T-cell (primary cell): ENCODE measurements at regions not wholly inside any gene's neighbourhood (a gene's known extent, or its start where the extent isn't known, plus 50 kb on each side); places are given as distances from the start of the nearest gene placed in this dataset.

ENCODE experiments used
- ATAC-seq, 4 experiments: fragments of 200-7000 bp in 3 of 4; fragments of 150-1000 bp in 1 of 4; cut with Tn5 transposase; replicated peaks in 1 of 4; 1 replicate in 3 of 4; 2 replicates in 1 of 4; pipeline ENCODE4 v1.10.0; 2021; ENCODE audit warnings: moderate library complexity in 3 of 4, mild to moderate bottlenecking in 2 of 4, moderate number of reproducible peaks in 1 of 4
- CTCF ChIA-PET, 2 donors: fragments of 300-600 bp; sonication (Branson Sonifier 250); formaldehyde crosslinking; loops; one replicate each; lab custom pipeline; 2022; ENCODE audit warnings: antibody characterized with exemption in 2 of 2; lab: Charles Lee
- POLR2A ChIA-PET, 2 donors: fragments of 300-600 bp; sonication (Branson Sonifier 250); formaldehyde crosslinking; loops; one replicate each; lab custom pipeline; 2022; ENCODE audit warnings: antibody characterized with exemption in 2 of 2; lab: Charles Lee
- DNase-seq, 35 experiments: peaks; one replicate each; pipeline versions ENCODE4 v3.0.0 to v3.0.0-alpha.2; 2013 to 2023
- H3K27ac ChIP-seq: one replicate; pipeline ENCODE4 v1.5.1; 2013; ENCODE audit warnings: low read length
- H3K27me3 ChIP-seq, 2 experiments: replicated peaks in 1 of 2; 1 replicate in 1 of 2; 2 replicates in 1 of 2; pipeline versions ENCODE4 v1.6.1 to v1.7.0; 2013; ENCODE audit warnings: low read length in 1 of 2, mixed read lengths in 1 of 2; ENCODE audit not compliant: control insufficient read depth in 2 of 2, insufficient read depth in 2 of 2; ENCODE audit errors: extremely low read depth in 1 of 2
- H3K36me3 ChIP-seq, 2 donors: 1 replicate in 1 of 2; 2 replicates in 1 of 2; pipeline versions ENCODE4 v1.6.1 to v1.7.0; 2013; ENCODE audit warnings: low read length in 1 of 2; ENCODE audit not compliant: control insufficient read depth in 2 of 2, insufficient read depth in 1 of 2; ENCODE audit errors: extremely low read depth in 1 of 2
- H3K4me1 ChIP-seq, 2 experiments: 1 replicate in 1 of 2; 2 replicates in 1 of 2; pipeline versions ENCODE4 v1.6.1 to v1.7.0; 2013; ENCODE audit warnings: low read length in 2 of 2, mixed read lengths in 1 of 2; ENCODE audit not compliant: insufficient read depth in 2 of 2, control insufficient read depth in 1 of 2; ENCODE audit errors: extremely low read depth in 1 of 2
- H3K4me3 ChIP-seq, 2 donors: 1 replicate in 1 of 2; 2 replicates in 1 of 2; pipeline versions ENCODE4 v1.5.1 to v1.7.0; 2013; ENCODE audit warnings: mild to moderate bottlenecking in 2 of 2, low read length in 1 of 2, moderate library complexity in 1 of 2; ENCODE audit not compliant: control insufficient read depth in 1 of 2; ENCODE audit errors: extremely low read depth in 1 of 2
- H3K9me3 ChIP-seq: 2 replicates; pipeline ENCODE4 v1.7.0; 2013
- H3K27ac Mint-ChIP-seq, 2 donors: one replicate each; pipeline ENCODE4 v1.8.0; 2020 to 2021; ENCODE audit warnings: mild to moderate bottlenecking in 2 of 2, mixed read lengths in 2 of 2
- H3K27me3 Mint-ChIP-seq, 2 donors: one replicate each; pipeline ENCODE4 v1.8.0; 2021 to 2022; ENCODE audit warnings: mixed read lengths in 2 of 2
- H3K36me3 Mint-ChIP-seq: one replicate; pipeline ENCODE4 v1.8.0; 2021; ENCODE audit warnings: mixed read lengths
- H3K4me1 Mint-ChIP-seq, 3 donors: one replicate each; pipeline ENCODE4 v1.8.0; 2020 to 2022; ENCODE audit warnings: mixed read lengths in 3 of 3, mild to moderate bottlenecking in 1 of 3
- H3K4me3 Mint-ChIP-seq, 3 donors: one replicate each; pipeline ENCODE4 v1.8.0; 2020 to 2022; ENCODE audit warnings: mild to moderate bottlenecking in 3 of 3, mixed read lengths in 3 of 3, moderate library complexity in 3 of 3
- H3K9me3 Mint-ChIP-seq, 3 donors: one replicate each; pipeline ENCODE4 v1.8.0; 2020 to 2022; ENCODE audit warnings: mixed read lengths in 3 of 3
- WGBS: methylation state at CpG from one replicate; pipeline ENCODE4 v1.1.5; 2013; ENCODE audit warnings: missing lambda C conversion rate; ENCODE audit not compliant: insufficient coverage; 5-methylcytosine and 5-hydroxymethylcytosine counted together

- Histone ChIP-seq H3K27me3 (peaks cover 0 to 3% of the 10 kb centered on the region in 2 experiments), H3K36me3 (no peaks in the 10 kb centered on the region), H3K9me3 (no peaks in the 10 kb centered on the region), H3K27ac (no peak overlapping the region), H3K4me1 (no peaks in the 10 kb centered on the region), H3K4me3 (no peak overlapping the region)
- H3K9me3 Mint-ChIP-seq = peaks cover 0 to 4% (median 0%) of the 10 kb centered on the region in 3 donors
- no peaks in the 10 kb centered on the region for H3K4me1 Mint-ChIP-seq
- no peak for DNase-seq
- POLR2A ChIA-PET = no interaction called here
- no peaks in the 10 kb centered on the region for H3K36me3 Mint-ChIP-seq
- CTCF ChIA-PET = no interaction called here
- no peak overlapping the region for H3K4me3 Mint-ChIP-seq
- no peak overlapping the region for H3K27ac Mint-ChIP-seq
- peaks cover 0 to 2% of the 10 kb centered on the region in 2 donors for H3K27me3 Mint-ChIP-seq
- no peak for ATAC-seq
- WGBS = 100% methylated on average over 3 of the region's 4 CpGs
Observed at GRCh38 chr1:57725318-57725717, 301.5 kb upstream of the DAB1 start.

DNA sequence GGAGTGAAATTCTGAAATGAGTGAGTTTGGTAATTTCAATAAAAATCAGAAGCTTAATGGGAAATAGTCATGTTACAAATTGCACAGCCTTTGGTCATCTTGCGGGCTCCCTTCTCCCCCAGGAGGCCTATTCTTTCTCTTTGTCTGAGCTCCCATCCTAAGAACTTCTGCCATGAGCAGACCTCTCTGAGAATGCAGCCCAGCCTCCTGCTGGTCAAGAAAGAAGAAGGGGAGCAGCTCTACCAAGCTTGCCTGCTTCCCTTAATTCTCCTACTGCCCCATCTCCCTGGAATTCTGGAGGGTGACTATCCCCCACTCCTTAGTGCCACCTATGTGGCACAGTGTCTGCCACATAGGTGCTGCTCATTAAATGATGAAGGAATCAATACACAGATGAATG is 300.7 kb upstream of the DAB1 start:
- Histone ChIP-seq H3K9me3 (no peaks in the 10 kb centered on the region), H3K36me3 (no peaks in the 10 kb centered on the region), H3K4me3 (no peak overlapping the region), H3K27ac (no peak overlapping the region), H3K27me3 (peaks cover 0 to 3% of the 10 kb centered on the region in 2 experiments), H3K4me1 (no peaks in the 10 kb centered on the region)
- DNase-seq (no peak), ATAC-seq (no peak)
- CTCF ChIA-PET = no interaction called here
- Mint-ChIP-seq H3K9me3 (peaks cover 0 to 4% (median 0%) of the 10 kb centered on the region in 3 donors), H3K4me3 (no peak overlapping the region), H3K36me3 (no peaks in the 10 kb centered on the region), H3K4me1 (no peaks in the 10 kb centered on the region), H3K27me3 (no peaks in the 10 kb centered on the region), H3K27ac (no peak overlapping the region)
- POLR2A ChIA-PET = no interaction called here
- no CpG with 5 or more reads among the region's 1 CpG for WGBS

DNA sequence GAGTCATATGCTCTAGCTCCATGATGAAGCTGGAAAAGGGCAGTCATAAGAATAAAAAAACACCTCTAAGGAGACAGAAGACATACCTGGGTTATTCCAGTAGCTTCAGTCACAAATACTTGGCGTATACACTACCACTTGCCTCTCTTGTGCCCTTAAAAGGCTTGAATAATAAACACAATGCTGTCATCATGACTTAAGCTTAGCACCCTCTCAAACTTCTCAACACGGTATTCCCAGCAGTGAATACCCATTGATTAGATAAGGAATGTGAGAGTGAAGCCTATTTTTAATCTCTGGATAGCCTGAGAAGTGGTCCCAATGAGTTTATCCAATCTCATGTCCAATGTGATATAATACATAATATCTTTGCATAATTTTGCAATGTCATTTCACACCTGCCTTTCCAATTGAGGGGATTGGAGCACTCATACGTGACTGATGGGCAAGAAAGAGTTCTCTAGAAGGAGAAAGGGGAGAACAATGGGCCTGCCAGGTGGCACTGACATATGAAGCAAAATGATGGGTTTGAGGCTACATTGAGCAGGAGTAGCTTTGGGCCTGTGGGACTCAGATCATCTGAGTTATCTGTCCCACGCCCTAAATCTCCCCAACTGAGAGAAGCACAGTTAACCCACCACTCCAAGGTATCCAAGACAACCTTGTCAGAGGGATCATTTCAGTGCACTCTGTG is 298.6 kb upstream of the DAB1 start:
- Mint-ChIP-seq H3K27ac (no peak overlapping the region), H3K36me3 (no peaks in the 10 kb centered on the region), H3K4me3 (no peak overlapping the region), H3K9me3 (peaks cover 0 to 4% (median 0%) of the 10 kb centered on the region in 3 donors), H3K4me1 (no peaks in the 10 kb centered on the region), H3K27me3 (no peaks in the 10 kb centered on the region)
- no peak overlapping the region for H3K4me3 ChIP-seq
- no peak overlapping the region for H3K27ac ChIP-seq
- ChIA-PET CTCF (no interaction called here), POLR2A (no interaction called here)
- H3K4me1 ChIP-seq = no peaks in the 10 kb centered on the region
- no peak for DNase-seq
- no peaks in the 10 kb centered on the region for H3K27me3 ChIP-seq
- WGBS = no CpG with 5 or more reads among the region's 4 CpGs
- no peak for ATAC-seq
- H3K36me3 ChIP-seq = no peaks in the 10 kb centered on the region
- no peaks in the 10 kb centered on the region for H3K9me3 ChIP-seq

DNA sequence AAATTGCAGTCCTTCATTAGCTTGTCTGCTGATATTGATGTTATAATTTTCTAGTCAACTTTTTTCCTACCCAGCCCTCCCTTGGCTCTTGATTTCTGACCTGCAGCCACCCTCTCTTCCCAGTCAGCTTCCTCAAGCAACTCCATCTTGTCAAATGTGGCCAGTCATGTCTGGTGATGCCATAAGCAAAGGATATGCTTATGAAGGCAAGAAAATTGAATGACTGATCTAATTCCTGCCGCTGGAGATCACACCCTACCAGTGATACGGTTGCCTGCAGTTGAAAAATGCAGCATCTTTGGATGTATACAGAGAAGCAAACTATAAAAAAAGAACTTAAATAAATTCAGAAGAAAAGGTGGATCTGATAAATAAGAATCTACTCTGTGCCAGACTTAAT is 297.1 kb upstream of the DAB1 start:
- POLR2A ChIA-PET = no interaction called here
- H3K9me3 ChIP-seq = no peaks in the 10 kb centered on the region
- no peak overlapping the region for H3K4me3 ChIP-seq
- ATAC-seq = no peak
- no peak overlapping the region for H3K27ac ChIP-seq
- H3K27ac Mint-ChIP-seq = no peak overlapping the region
- H3K4me1 Mint-ChIP-seq = no peaks in the 10 kb centered on the region
- DNase-seq = no peak
- no peak overlapping the region for H3K4me3 Mint-ChIP-seq
- H3K9me3 Mint-ChIP-seq = peaks cover 0 to 8% (median 0%) of the 10 kb centered on the region in 3 donors
- CTCF ChIA-PET = no interaction called here
- no peaks in the 10 kb centered on the region for H3K36me3 Mint-ChIP-seq
- H3K36me3 ChIP-seq = no peaks in the 10 kb centered on the region
- no peaks in the 10 kb centered on the region for H3K27me3 ChIP-seq
- H3K4me1 ChIP-seq = no peaks in the 10 kb centered on the region
- H3K27me3 Mint-ChIP-seq = peaks cover 0 to 4% of the 10 kb centered on the region in 2 donors
- 100% methylated on average over 1 of the region's 2 CpGs for WGBS

DNA sequence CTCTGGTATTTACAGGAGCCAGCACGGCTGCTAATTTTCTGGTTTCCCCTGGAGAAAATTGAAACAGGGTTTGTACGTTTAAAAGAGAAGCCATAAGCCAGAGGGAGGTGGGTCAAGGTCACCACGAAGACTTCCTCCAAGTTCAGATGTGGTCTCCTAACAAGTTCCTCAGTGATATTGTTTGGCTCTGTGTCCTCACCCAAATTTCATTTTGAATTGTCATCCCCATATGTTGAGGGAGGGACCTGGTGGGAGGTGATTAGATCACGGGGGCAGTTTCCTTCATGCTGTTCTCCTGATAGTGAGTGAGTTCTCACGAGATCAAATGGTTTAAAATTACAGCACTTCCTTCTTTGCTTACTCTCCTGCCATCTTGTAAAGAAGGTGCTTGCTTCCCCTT is 295.4 kb upstream of the DAB1 start:
- Mint-ChIP-seq H3K27ac (no peak overlapping the region), H3K4me3 (no peak overlapping the region), H3K36me3 (no peaks in the 10 kb centered on the region), H3K9me3 (peaks cover 0 to 14% (median 0%) of the 10 kb centered on the region in 3 donors), H3K27me3 (peaks cover 3 to 8% of the 10 kb centered on the region in 2 donors), H3K4me1 (no peaks in the 10 kb centered on the region)
- H3K27me3 ChIP-seq = no peaks in the 10 kb centered on the region
- H3K36me3 ChIP-seq = no peaks in the 10 kb centered on the region
- WGBS = 0% methylated on average over 3 of the region's 5 CpGs
- H3K9me3 ChIP-seq = no peaks in the 10 kb centered on the region
- H3K4me1 ChIP-seq = no peaks in the 10 kb centered on the region
- ATAC-seq (no peak), DNase-seq (no peak)
- ChIA-PET CTCF (no interaction called here), POLR2A (no interaction called here)
- H3K27ac ChIP-seq = no peak overlapping the region
- no peak overlapping the region for H3K4me3 ChIP-seq

- Mint-ChIP-seq H3K27ac (no peak overlapping the region), H3K4me3 (no peak overlapping the region), H3K27me3 (peaks cover 4 to 10% of the 10 kb centered on the region in 2 donors), H3K36me3 (no peaks in the 10 kb centered on the region), H3K9me3 (peaks cover 0 to 14% (median 0%) of the 10 kb centered on the region in 3 donors), H3K4me1 (no peaks in the 10 kb centered on the region)
- Histone ChIP-seq H3K36me3 (no peaks in the 10 kb centered on the region), H3K9me3 (no peaks in the 10 kb centered on the region), H3K27ac (no peak overlapping the region), H3K27me3 (peaks cover 0 to 1% of the 10 kb centered on the region in 2 experiments), H3K4me1 (no peaks in the 10 kb centered on the region), H3K4me3 (no peak overlapping the region)
- DNase-seq = no peak
- ATAC-seq = no peak
- CTCF ChIA-PET = no interaction called here
- POLR2A ChIA-PET = no interaction called here
Observed at GRCh38 chr1:57713501-57713900, 289.6 kb upstream of the DAB1 start.

DNA sequence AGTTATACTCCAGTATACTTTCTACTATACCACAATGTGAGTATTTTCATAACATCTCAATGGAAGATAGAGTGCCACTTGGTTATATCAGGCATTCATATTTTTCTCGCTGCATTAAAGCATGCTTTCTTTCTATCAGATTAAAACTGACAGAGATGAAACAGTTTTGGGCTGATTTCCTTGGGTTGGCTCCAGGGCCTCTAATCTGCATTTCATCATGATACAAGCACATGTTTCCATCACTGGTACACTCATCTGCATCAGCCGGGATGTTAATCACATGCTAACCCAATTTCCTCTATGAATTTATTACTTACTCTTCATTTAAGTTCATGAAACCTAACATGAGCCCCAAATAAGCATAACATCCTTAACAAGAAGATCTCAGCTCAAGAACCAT is 289.0 kb upstream of the DAB1 start:
- H3K36me3 Mint-ChIP-seq = no peaks in the 10 kb centered on the region
- no peak overlapping the region for H3K4me3 Mint-ChIP-seq
- no peaks in the 10 kb centered on the region for H3K36me3 ChIP-seq
- no peak overlapping the region for H3K27ac Mint-ChIP-seq
- H3K4me1 ChIP-seq = no peaks in the 10 kb centered on the region
- H3K9me3 ChIP-seq = no peaks in the 10 kb centered on the region
- POLR2A ChIA-PET = no interaction called here
- no peaks in the 10 kb centered on the region for H3K4me1 Mint-ChIP-seq
- H3K27ac ChIP-seq = no peak overlapping the region
- ATAC-seq (no peak), DNase-seq (no peak)
- peaks cover 4 to 10% of the 10 kb centered on the region in 2 donors for H3K27me3 Mint-ChIP-seq
- peaks cover 0 to 7% of the 10 kb centered on the region in 2 experiments for H3K27me3 ChIP-seq
- WGBS = 82% methylated on average over 2 of the region's 2 CpGs
- no peak overlapping the region for H3K4me3 ChIP-seq
- CTCF ChIA-PET = no interaction called here
- peaks cover 0 to 14% (median 0%) of the 10 kb centered on the region in 3 donors for H3K9me3 Mint-ChIP-seq
